ENCODE measurements at regions not wholly inside any gene's neighbourhood (a gene's known extent, or its start where the extent isn't known, plus 50 kb on each side); places are given as distances from the start of the nearest gene placed in this dataset.
"Not testable (repeated sequence)": the region's sequence is repeated elsewhere in the genome, so short reads cannot be mapped to it uniquely, and the experiment has no call there.

DNA sequence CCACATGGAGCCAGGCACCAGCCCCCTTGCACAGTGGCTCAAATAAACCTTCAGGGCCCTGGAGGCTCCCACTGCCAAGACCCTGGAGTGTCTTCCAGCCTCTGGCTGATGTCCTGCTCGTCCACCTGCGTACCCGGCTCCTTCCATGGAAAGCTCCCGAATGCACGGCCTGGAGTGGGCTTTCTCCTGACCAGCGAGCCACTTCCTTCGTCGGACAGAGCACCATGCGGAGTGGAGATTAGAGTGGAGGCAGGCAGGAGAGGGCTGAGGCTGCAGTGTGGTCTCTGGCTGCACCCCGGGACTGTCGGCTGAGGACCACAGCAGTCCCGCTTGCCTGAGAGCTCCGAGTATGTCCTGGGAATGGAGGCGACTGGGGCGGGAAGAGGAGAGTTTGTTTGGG is 93.7 kb upstream of the SFSWAP start:
- H3K4me3 Mint-ChIP-seq, result no peak overlapping the region
- no peaks in the 10 kb centered on the region for H3K4me1 Mint-ChIP-seq (ENCODE audit: low read depth)
- peaks cover 9% of the 10 kb centered on the region for H3K27me3 Mint-ChIP-seq (ENCODE audit: low read depth)
- no peaks in the 10 kb centered on the region for H3K36me3 Mint-ChIP-seq (ENCODE audit: low read depth)
- H3K27ac Mint-ChIP-seq, result no peak overlapping the region
- H3K9me3 Mint-ChIP-seq, result no peaks in the 10 kb centered on the region

DNA sequence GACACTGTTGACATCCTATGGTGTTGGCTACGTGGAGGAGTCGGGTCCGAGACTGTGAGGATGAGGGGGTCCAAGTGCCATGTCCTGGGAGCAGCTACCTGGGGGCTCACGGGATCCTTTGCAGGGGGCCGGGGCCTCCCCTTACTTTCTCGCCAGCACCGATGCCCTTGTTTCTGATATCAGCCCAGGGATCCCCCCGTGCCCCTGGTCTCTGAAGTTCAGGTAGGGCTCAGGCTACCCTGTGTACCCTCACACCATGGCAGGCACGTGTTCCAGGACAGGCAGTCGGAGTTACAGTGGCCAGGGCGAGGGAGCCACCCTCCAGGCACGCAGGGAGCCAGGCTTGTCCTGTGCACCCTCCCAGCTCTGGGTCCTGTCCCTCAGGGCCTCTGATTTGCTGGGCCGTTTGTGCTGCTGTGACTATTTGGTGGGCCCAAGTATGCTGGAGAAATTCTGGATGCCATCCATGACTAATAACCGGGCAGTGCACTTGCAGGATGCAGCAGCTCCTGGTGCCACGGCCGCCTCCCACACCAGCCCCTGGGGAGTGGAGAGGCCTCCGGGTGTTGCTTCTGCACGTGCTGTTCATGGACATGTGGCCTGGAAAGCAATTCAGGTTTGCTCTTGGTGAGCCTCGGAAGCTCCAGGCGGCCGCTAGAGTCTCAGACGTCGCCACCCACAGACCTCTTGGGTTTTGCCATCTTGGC is 93.1 kb upstream of the SFSWAP start:
- H3K9me3 Mint-ChIP-seq, result no peaks in the 10 kb centered on the region
- no peak overlapping the region for H3K27ac Mint-ChIP-seq
- H3K27me3 Mint-ChIP-seq (ENCODE audit: low read depth), result peaks cover 9% of the 10 kb centered on the region
- H3K36me3 Mint-ChIP-seq (ENCODE audit: low read depth), result no peaks in the 10 kb centered on the region
- no peaks in the 10 kb centered on the region for H3K4me1 Mint-ChIP-seq (ENCODE audit: low read depth)
- no peak overlapping the region for H3K4me3 Mint-ChIP-seq

DNA sequence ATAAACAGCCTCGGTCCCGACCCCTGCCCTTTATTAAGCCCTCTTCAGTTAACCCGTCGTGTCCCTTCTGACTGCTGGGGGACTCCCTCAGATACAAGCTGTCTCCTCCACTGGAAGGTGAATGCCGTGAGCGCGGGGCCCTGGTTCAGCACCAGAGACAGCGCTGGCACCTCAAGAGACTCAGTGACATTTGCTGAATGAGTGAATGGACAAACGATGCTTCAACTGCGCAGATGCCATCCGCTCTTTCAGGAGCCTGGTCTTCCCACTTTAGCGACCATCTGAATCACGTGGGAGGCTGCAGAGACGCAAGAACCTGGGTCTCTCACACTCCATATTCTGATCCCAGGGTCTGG is 92.6 kb upstream of the SFSWAP start:
- H3K9me3 Mint-ChIP-seq, result no peaks in the 10 kb centered on the region
- H3K4me1 Mint-ChIP-seq (ENCODE audit: low read depth), result no peaks in the 10 kb centered on the region
- H3K27ac Mint-ChIP-seq, result no peak overlapping the region
- no peak overlapping the region for H3K4me3 Mint-ChIP-seq
- H3K36me3 Mint-ChIP-seq (ENCODE audit: low read depth), result no peaks in the 10 kb centered on the region
- H3K27me3 Mint-ChIP-seq (ENCODE audit: low read depth), result peaks cover 9% of the 10 kb centered on the region

DNA sequence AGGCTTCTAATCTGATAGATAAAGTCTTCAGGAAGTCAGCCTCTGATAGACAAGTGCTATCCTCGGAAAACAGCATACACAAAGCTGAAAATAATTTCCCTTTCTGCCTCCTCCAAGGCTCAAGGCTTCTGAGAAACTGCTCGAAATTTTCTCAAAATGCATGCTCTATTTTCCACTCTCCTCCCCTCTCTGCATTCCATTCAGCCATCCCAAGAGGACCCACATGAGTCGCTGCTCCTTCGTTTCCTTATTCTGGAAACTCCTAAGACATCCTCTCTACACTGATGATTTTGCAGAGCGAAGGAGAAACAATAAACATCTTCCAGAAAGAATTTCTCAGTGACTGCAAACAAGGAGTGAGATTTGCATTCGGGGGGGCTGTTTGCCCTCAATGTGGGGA is 92.2 kb upstream of the SFSWAP start:
- H3K27ac Mint-ChIP-seq, result no peak overlapping the region
- no peak overlapping the region for H3K4me3 Mint-ChIP-seq
- no peaks in the 10 kb centered on the region for H3K4me1 Mint-ChIP-seq (ENCODE audit: low read depth)
- no peaks in the 10 kb centered on the region for H3K9me3 Mint-ChIP-seq
- H3K36me3 Mint-ChIP-seq (ENCODE audit: low read depth), result no peaks in the 10 kb centered on the region
- peaks cover 9% of the 10 kb centered on the region for H3K27me3 Mint-ChIP-seq (ENCODE audit: low read depth)

DNA sequence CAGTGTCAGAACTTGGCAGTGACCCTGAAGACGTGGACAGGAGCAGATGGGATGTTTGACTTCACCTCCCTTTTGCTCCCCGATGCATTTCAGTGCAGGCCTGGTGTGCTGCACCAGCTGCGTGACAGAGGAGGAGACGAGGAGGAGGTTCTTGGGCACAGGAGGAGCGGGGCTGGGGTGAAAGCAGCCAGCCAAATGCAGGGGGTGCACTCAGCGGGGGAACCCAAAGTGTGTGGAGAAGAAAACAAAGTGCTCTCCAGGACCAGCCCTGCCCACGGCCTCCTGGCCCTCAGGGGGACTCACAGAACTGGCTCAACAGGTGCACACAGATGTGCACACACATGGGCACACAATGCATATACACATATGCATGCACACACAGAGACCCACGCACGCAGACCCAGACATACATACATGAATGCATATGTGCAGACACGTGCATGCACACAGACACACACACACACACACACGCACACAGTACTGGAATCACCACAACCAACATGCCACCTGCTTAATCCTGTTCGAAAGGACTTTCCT is 91.7 kb upstream of the SFSWAP start:
- peaks cover 9% of the 10 kb centered on the region for H3K27me3 Mint-ChIP-seq (ENCODE audit: low read depth)
- no peaks in the 10 kb centered on the region for H3K36me3 Mint-ChIP-seq (ENCODE audit: low read depth)
- H3K4me1 Mint-ChIP-seq (ENCODE audit: low read depth), result no peaks in the 10 kb centered on the region
- no peak overlapping the region for H3K4me3 Mint-ChIP-seq
- no peaks in the 10 kb centered on the region for H3K9me3 Mint-ChIP-seq
- H3K27ac Mint-ChIP-seq, result no peak overlapping the region

DNA sequence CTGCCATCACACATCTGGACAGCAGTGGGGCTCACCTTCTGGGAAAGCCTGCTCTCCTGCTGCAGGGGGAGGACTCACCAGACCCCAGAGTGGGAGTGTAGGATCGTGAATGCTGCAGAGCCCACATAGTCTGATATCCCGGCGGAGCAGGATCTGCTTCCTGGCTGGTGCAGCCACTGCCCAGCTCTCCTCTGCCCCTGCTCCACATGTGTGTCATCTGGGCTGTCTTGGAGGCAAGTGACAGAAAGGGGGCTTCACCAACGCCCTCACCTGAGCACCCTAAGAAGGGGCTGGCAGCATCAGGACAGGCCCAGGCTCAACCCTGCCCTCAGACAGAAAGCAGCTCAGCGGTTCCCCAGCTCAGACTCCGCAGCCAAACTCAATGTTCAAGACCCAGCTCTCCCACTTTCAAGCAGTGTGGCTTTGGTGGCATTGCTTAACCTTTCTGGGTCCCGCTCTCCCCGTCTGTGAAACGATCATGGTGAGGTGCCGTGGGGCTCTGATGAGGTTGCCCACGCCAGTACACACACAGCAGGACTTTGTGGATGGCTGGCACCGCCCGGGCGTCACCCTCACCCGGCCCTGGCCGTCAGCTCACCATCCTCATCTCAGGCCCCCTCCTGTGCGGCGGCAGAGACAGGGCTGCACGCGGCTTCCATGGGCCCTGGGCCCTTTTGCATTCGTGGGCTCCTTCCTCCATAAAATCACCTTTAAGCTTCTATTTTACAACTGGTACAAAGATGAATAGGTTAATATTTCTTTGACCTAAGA is 91.0 kb upstream of the SFSWAP start:
- H3K27me3 Mint-ChIP-seq (ENCODE audit: low read depth), result peaks cover 9% of the 10 kb centered on the region
- no peaks in the 10 kb centered on the region for H3K9me3 Mint-ChIP-seq
- no peaks in the 10 kb centered on the region for H3K36me3 Mint-ChIP-seq (ENCODE audit: low read depth)
- H3K4me3 Mint-ChIP-seq, result no peak overlapping the region
- no peaks in the 10 kb centered on the region for H3K4me1 Mint-ChIP-seq (ENCODE audit: low read depth)
- no peak overlapping the region for H3K27ac Mint-ChIP-seq

DNA sequence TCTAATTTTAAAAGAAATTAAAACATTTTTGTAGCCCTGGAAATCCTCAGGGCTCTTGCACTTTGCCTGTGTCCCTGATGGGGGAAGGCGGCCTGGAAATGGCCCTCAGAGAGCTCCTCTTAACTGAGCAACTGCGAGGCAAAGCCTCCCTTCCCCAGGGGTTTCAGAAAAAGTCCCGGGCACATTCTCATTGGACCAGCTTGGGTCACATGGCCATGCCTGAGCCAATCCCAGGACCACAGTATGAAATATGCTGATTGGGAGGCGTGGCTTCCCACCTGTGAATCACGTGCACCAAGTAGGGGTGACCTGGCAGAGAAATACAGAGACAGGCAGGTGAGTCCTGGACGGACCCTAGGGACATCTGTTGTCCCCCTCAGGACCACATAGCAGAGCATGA is 90.4 kb upstream of the SFSWAP start:
- no peaks in the 10 kb centered on the region for H3K4me1 Mint-ChIP-seq (ENCODE audit: low read depth)
- H3K4me3 Mint-ChIP-seq, result no peak overlapping the region
- H3K9me3 Mint-ChIP-seq, result no peaks in the 10 kb centered on the region
- peaks cover 6% of the 10 kb centered on the region for H3K27me3 Mint-ChIP-seq (ENCODE audit: low read depth)
- H3K27ac Mint-ChIP-seq, result no peak overlapping the region
- no peaks in the 10 kb centered on the region for H3K36me3 Mint-ChIP-seq (ENCODE audit: low read depth)

DNA sequence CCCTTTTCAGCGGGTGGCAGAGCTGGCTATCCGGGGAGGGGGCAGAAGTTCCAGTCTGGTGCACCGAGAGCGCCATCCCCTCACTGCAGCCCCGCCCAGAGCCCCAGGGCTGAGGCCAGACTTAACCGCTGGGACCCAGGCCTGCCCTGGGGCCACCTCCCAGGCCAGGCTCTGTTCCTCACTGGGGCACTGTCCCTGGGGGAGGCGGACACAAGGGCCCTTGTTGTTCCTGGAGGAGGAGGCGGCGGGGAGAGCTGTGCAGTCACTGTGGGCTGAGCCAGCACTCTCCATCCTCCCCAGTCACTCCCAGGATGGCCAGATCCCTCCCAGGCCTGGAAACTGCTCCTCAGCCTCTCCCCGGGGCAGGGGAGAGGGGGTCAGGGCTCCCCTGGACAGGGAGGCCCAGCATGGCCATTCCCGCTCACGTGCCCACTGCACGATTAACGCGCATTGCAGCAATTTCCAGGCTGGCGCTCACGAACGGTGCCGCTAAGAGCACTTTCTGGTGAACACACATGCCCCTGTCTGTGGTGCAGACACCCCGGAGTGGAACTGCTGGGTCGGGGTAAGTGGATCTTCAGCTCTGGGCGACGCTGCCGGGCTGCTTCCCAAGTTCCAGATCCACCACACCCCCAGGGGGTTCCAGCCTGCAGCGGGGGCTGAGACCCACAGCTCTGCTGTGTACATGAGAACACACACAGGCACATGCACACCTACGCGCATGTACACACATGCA is 89.8 kb upstream of the SFSWAP start:
- Mint-ChIP-seq H3K4me3 (no peak overlapping the region), H3K36me3 (ENCODE audit: low read depth) (no peaks in the 10 kb centered on the region), H3K4me1 (ENCODE audit: low read depth) (peaks cover under 1% of the 10 kb centered on the region), H3K27ac (no peak overlapping the region), H3K27me3 (ENCODE audit: low read depth) (peaks cover 3% of the 10 kb centered on the region), H3K9me3 (peaks cover under 1% of the 10 kb centered on the region)

DNA sequence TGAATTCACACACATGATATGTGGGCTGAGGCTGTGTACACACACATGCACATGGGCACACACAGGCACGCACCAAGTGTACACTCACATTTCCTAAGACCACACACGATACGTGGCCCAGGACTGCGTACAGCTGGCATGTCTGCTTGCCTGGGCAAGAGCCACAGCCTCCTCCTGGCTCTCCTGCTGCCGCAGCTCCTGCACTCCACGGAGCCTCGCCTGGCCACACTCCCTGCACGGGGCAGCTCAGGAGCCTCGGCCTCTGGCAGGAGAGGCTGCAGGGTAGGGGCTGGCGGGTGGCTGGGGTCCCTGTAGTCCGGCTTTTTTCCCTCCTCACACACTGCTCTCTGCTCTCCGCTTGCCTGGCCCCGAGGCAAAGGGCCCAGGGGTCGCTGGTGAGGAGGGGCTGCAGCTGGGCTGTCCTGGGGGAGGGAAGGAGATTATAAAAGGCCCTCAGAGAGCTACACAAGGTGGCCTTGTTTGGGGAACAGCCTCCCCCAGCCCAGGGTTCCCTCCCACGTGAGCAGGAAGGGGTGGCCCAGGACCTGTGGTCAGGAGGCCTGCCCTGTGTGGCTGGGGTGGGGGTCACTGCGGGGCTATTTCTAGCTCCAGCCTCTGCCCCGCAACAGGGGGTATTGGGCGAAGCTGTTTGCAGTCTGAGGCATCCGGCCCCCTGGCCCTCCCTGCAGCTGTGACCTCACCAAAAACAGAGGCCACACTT is 89.0 kb upstream of the SFSWAP start:
- no peak overlapping the region for H3K27ac Mint-ChIP-seq
- no peaks in the 10 kb centered on the region for H3K36me3 Mint-ChIP-seq (ENCODE audit: low read depth)

DNA sequence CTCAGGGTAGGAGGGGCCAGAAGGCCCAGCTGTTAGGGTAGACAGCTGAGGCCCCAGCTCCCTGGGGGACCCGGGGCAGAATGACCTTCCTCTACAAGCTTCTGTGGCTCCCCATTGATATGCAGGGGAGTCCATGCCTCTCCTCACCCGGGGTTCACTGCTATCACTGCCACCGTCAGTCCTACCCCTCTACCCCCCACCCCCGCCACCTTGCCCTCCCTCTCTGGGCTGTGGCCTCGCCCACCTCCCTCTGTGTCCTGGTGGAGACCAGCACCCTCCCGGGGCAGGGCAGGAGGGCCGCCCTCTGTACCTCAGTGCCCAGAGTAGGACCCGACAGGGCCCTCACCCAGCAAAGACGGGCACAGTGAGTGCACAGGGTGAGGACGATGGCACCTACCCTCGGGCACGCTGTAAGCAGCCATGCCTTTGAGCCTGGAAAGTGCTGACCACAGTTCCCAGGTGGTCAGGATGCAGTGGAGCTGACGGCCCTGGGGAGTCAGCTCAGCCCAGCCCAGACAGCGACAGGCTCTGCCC is 88.4 kb upstream of the SFSWAP start:
- peaks cover 3% of the 10 kb centered on the region for H3K4me1 Mint-ChIP-seq (ENCODE audit: low read depth)

More for the DNA sequence above, 89.0 kb upstream of the SFSWAP start:
- H3K9me3 Mint-ChIP-seq, result peaks cover 3% of the 10 kb centered on the region
- H3K27me3 Mint-ChIP-seq (ENCODE audit: low read depth), result peaks cover under 1% of the 10 kb centered on the region
- no peak overlapping the region for H3K4me3 Mint-ChIP-seq
- H3K4me1 Mint-ChIP-seq (ENCODE audit: low read depth), result peaks cover 3% of the 10 kb centered on the region

DNA sequence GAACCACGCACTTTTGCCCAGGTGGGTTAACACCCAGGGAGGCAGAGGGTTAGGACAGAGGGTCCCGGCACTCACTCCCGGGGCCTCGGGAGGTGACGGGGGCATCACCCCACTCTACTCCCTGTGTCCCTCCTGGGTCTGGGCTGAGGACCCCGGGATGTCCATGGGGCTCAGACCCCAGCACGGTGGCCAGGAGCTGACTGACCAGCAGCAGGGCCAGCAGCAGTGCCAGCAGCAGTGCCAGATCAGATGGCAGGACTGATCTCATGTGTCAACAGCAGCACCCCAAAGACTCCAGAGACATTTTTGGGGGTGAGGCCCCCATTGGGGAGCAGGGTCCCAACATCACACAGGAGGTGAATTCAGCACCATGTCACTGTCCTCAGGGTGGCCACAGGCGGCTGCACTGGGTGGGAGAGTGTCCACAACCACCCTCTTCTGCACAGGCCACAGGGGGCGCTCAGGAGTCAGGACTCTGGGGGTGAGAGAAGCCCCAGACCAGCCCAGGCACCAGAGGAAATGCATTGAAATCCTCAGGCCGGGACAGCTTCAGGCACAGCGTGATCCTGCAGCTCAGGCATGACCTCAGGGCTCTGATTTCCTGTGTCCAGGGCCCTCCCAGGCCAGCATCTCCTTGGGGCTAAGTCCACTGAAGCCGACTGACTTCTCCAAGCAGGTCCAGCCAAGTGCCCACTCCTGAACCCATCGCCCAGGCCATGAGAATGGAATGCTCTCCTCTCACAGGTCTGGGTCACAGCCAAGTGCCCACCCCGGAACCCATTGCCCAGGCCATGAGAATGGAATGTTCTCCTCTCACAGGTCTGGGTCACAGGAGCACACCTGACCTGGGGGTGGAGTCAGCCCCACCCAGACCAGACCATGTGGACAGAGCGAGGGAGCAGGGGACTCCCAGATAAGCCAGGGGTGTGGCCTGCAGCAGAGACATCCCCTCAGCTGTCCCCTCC is 87.2 kb upstream of the SFSWAP start:
- not testable (repeated sequence) for H3K4me1 Mint-ChIP-seq (ENCODE audit: low read depth); H3K9me3 Mint-ChIP-seq; H3K36me3 Mint-ChIP-seq (ENCODE audit: low read depth); H3K27ac Mint-ChIP-seq; H3K27me3 Mint-ChIP-seq (ENCODE audit: low read depth); H3K4me3 Mint-ChIP-seq

More for the DNA sequence above, 88.4 kb upstream of the SFSWAP start:
- no peak overlapping the region for H3K4me3 Mint-ChIP-seq
- no peaks in the 10 kb centered on the region for H3K27me3 Mint-ChIP-seq (ENCODE audit: low read depth)
- H3K9me3 Mint-ChIP-seq, result peaks cover 3% of the 10 kb centered on the region
- H3K27ac Mint-ChIP-seq, result no peak overlapping the region
- H3K36me3 Mint-ChIP-seq (ENCODE audit: low read depth), result no peaks in the 10 kb centered on the region

DNA sequence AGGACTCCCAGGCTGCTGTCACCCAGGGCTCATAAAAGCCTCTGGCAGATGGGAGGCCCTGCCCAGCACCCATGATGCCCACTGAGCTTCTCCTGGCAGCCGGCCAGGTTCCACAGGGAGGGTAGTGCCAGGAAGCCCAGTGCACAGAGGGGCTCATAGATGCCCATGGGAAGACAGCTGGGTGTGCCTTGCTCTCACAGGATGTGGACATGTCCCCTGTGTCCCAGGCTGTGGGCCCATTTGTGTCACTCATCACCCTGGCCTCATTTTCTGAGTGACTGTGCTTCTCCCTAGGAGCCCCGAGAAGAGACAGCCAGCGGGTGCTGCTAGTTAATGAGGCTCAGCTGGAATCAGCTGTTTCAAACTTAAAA is 86.5 kb upstream of the SFSWAP start:
- H3K36me3 Mint-ChIP-seq (ENCODE audit: low read depth); H3K4me3 Mint-ChIP-seq; H3K27me3 Mint-ChIP-seq (ENCODE audit: low read depth): not testable (repeated sequence)

DNA sequence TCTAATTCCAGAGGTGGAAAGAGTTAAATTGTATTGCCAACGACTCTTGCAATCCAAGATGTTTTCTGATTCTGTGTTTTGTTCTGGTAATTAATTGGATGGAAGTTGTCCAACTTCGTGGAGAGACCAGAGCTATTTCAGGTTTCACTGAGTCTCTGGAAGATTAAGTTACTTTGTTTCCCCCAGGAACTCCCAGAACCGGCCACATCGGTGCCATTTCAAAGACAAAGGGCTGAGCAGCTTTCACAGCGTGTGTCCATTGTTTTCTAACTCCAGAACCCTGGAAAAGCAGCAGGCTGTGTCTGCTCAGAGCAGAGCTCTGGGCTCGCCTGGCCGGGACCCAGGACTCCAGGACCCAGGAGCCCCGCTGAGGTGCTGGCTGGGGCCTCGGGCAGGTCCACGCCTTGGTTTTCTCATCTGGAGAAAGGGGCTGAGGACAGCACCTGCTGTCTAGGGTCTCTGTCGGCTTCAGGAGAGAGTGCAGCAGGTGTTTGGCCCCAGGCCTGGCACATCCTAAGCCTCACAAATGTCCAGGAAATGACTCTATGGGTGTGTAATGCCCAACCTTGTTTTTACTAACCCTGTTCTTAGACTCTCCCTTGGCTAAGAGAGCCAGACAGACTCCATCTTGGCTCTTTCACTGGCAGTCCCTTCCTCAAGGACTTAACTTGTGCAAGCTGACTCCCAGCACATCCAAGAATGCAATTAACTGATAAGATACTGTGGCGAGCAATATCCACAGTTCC is 86.0 kb upstream of the SFSWAP start:
- peak overlapping the region; percentile 24 for H3K27ac Mint-ChIP-seq
- not testable (repeated sequence) for H3K36me3 Mint-ChIP-seq (ENCODE audit: low read depth); H3K4me1 Mint-ChIP-seq (ENCODE audit: low read depth); H3K9me3 Mint-ChIP-seq; H3K27me3 Mint-ChIP-seq (ENCODE audit: low read depth); H3K4me3 Mint-ChIP-seq

More for the DNA sequence above, 86.5 kb upstream of the SFSWAP start:
- H3K9me3 Mint-ChIP-seq; H3K27ac Mint-ChIP-seq; H3K4me1 Mint-ChIP-seq (ENCODE audit: low read depth): not testable (repeated sequence)

Data from T-helper 1 cell treated with Interleukin-12 subunit alpha and Interleukin-12 subunit beta and Interleukin-4 antibody, amounts not matched to agents 30 μg/mL and 1 μg/mL, for 36 hours (primary cell).